Caki2 (cell line): ENCODE measurements at regions not wholly inside any gene's neighbourhood (a gene's known extent, or its start where the extent isn't known, plus 50 kb on each side); places are given as distances from the start of the nearest gene placed in this dataset.

Experiments used
- DNase-seq: peaks from one replicate; pipeline ENCODE4 v3.0.0-alpha.2; 2015; ENCODE audit warnings: low read depth
- in situ Hi-C: cut with HindIII; loops from 2 replicates; pipeline ENCODE4 v1.10.0; 2016; ENCODE audit warnings: low sequenced_read_pairs, low pct_unique_long_range_greater_than_20kb, mixed read lengths

DNA sequence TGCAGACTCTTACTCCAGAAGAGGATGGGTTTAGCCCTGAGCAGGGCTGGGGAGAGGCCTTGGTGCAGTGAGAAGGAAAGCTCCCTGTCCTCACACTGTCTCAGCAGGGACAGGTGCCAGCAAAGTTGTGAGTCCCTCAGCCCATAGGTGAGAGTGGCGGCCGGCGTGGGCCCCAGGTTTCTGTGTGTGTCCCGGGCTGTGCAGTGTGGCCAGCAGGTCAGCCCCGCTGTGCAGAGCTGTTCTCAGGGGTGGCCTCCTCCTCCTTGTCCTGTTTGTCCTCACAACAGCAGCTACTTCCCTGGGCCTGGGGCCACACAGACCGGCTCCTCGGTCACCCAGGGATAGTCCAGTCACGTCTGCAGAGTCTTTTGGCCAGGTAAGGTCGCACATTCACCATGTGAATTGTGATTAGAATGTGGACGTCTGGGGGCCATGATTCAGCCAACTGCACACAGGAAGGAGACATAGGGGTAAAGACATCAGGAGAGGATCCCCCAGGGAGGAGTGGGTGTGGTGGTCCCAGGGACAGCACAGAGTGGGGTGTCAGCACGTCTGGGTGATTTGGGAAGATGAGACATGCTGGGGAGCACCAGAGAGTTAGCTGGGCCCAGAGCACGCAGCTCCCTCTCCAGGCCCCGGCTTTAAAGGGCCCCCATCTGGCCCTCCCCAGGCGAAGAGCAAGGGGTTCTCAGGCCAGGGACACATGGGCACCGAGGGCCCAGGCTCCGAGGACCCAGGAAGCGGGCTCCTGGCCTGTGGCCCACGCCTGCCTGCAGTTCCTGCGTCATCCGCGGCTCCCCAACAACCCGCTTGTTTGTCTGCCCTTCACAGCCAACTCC, 81.6 kb downstream of the MYEOV start:
- DNase-seq, result no peak
- in situ Hi-C loops, result no loop called here

GRCh38 chr11:69376155-69377028, 82.4 kb downstream of the MYEOV start:
- in situ Hi-C loops, result no loop called here
- peak; percentile 36 for DNase-seq

DNA sequence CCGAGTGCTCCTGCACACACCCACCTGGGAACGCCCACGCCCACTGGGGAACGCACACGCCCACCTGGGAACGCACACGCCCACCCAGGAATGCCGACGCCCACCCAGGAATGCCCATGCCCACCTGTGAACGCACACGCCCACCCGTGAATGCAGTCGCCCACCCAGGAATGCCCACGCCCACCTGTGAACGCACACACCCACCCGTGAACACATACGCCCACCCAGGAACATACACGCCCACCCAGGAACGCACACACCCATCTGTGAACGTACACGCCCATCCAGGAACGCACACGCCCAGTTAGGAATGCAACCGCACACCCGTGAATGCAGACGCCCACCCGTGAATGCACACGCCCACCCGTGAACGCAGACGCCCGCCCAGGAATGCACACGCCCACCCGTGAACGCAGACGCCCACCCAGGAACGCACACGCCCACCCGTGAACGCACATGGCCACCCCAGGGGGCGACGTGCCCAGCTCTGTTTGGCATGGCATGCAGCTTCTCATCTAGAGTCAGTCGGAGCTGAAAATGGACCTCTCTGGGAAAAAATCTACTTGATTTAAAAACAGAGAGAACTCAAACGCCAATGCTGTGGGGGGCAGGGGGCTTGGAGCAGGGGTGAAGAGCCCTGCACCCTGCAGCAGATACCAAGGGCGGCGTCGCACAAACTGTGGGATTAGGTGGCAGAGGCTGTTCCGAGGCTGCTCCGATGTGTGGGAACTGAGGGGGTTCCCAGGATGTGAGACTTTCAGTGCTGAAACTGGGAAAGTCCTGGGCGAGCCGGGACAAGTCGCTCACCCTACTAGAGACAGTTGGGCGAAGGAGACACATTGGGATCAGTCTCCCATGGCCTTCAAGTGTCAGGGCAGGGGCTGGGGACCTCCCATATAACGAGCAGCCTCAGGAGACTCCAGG, 83.3 kb downstream of the MYEOV start:
- peak; percentile 32 for DNase-seq
- in situ Hi-C loops, result no loop called here

DNA sequence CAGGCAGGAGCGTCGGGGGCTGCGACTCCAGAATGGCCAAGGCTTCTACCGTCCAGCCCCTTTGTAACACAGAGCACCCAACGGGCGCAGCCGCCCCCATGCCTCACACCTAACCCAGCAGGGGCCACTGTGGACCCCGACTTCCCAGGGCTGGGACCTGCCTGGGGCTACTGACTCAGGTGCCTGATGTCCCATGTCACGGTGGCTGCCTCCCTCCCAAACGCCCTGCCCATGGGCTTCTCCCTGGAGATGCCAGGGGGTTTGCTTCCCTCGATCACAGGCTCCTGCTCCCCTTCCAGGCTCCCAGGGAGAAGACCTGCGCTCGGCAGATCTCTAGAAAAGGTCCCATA, 84.0 kb downstream of the MYEOV start:
- no peak for DNase-seq

GRCh38 chr11:69378303-69379141, 84.6 kb downstream of the MYEOV start:
- no peak for DNase-seq
- in situ Hi-C loops, result no loop called here

More for the DNA sequence above, 84.0 kb downstream of the MYEOV start:
- in situ Hi-C loops, result no loop called here

- DNase-seq, result no peak
- in situ Hi-C loops, result no loop called here
Observed at GRCh38 chr11:69380451-69380901, 86.5 kb downstream of the MYEOV start.

GRCh38 chr11:69380921-69381581, 87.1 kb downstream of the MYEOV start:
- in situ Hi-C loops, result no loop called here
- no peak for DNase-seq

- DNase-seq, result no peak
- in situ Hi-C loops, result no loop called here
Observed at GRCh38 chr11:69381681-69382130, 87.8 kb downstream of the MYEOV start.

GRCh38 chr11:69382131-69383128, 88.5 kb downstream of the MYEOV start:
- in situ Hi-C loops, result no loop called here
- peak; percentile 68 for DNase-seq

- in situ Hi-C loops, result no loop called here
- DNase-seq, result no peak
Observed at GRCh38 chr11:69383372-69384250, 89.7 kb downstream of the MYEOV start.

DNA sequence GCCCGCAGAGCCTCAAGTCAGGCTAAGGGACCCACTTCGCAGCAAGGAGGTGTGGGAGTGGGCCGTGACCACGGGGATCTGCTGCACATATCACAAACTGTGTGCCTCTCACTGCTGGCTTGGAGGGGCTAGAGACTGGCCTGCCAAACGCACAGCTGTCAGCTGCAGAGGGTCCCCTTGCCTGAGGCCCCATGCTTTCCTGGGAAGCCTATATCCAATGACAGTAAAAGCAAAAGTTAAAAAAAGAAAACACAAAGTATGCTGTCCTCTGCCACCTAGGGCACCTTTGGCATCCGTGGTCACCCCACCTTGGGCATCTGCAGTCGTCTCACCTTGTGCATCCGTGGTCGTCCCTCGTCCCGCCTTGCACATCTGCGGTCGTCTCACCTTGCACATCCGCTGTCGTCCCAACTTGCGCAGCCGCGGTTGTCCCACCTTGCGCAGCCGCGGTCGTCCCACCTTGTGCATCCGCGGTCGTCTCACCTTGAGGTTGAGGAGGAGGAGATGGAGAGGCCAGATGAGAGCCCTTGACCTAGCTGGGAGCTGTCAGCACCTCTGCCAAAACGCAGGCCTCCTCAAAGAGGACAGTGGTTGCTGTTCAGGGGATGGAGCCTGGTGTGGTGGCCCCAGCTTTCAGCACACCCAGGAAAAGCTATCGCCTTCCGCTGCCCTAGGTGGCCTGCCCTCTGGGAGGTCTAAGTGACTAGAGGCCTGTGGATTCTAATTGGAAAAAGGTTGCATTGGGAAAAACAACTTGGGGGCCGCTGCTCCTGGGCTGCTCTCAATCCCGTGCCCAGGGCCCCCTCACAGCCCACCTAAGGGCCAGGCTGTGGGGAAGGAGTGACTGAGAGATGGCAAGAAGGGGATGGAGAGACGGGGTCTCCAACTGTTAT, 90.5 kb downstream of the MYEOV start:
- in situ Hi-C loops, result no loop called here
- no peak for DNase-seq

- in situ Hi-C loops, result no loop called here
- no peak for DNase-seq
Observed at GRCh38 chr11:69385144-69385820, 91.3 kb downstream of the MYEOV start.

DNA sequence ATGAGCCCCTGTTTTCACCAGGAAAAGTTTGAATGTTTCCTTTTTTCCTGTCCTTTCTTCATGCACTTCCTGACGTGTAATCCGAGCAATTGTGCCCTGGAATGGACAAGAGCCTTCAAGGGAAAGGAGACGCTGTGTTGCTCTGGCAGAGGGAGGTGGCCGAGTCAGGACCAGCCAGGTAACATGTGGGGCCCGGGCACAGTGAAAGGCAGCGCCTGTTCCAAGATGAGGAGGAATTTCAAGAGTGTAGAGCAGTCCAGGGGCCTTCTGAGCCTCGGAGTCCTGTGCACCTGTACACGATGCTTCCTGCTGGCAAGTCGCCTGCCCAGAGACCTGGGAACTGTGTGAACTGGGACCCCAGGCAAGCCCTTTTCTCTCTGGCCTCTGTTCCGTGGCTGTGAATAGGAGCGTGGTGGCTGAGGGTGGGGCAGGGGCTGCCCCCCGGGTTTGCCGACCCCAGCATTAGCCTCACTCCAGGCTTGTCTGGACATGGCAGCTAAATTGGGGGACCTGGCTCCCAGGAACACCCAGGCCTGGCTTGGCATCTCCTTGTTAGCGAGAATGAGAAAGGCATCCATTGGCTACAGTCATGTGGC, 92.0 kb downstream of the MYEOV start:
- DNase-seq, result no peak
- in situ Hi-C loops, result no loop called here
